ENCODE measurements at regions not wholly inside any gene's neighbourhood (a gene's known extent, or its start where the extent isn't known, plus 50 kb on each side); places are given as distances from the start of the nearest gene placed in this dataset.

DNA sequence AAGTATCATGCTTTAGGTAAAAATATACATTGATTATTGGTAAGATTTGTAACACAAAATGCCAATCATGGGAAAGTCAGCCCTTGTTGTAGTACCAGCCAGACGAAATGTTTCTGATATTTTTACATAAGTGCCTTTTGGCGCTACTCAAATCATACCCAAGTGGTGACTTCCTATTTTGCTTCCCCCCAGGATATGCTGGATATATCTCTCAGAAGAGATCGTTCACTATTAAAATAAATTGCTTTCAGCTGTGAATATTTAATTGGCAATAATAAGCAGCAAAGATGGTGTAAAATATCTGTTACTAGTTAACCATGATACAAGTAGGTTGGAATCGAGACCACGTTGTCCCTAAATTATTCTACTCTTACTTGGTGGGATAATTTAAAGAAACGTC is 909.2 kb upstream of the LRRN3 start:
- TF ChIP-seq, protein P1, sequence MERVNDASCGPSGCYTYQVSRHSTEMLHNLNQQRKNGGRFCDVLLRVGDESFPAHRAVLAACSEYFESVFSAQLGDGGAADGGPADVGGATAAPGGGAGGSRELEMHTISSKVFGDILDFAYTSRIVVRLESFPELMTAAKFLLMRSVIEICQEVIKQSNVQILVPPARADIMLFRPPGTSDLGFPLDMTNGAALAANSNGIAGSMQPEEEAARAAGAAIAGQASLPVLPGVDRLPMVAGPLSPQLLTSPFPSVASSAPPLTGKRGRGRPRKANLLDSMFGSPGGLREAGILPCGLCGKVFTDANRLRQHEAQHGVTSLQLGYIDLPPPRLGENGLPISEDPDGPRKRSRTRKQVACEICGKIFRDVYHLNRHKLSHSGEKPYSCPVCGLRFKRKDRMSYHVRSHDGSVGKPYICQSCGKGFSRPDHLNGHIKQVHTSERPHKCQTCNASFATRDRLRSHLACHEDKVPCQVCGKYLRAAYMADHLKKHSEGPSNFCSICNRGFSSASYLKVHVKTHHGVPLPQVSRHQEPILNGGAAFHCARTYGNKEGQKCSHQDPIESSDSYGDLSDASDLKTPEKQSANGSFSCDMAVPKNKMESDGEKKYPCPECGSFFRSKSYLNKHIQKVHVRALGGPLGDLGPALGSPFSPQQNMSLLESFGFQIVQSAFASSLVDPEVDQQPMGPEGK (CRISPR knock-in tag; IDR thresholded peaks at IDR 0.05; ENCODE audit: borderline replicate concordance), result no peak
- TF ChIP-seq ISL1 (CRISPR knock-in tag; IDR thresholded peaks at IDR 0.05) (no peak), ZNF8 (CRISPR knock-in tag; IDR thresholded peaks at IDR 0.05) (no peak), OSR1 (CRISPR knock-in tag; IDR thresholded peaks at IDR 0.05) (no peak), ZC3H10 (CRISPR knock-in tag; IDR thresholded peaks at IDR 0.05) (no peak), CSDC2 (CRISPR knock-in tag; IDR thresholded peaks at IDR 0.05) (no peak), RARB (CRISPR knock-in tag; IDR thresholded peaks at IDR 0.05) (no peak), ESRRG (CRISPR knock-in tag; IDR thresholded peaks at IDR 0.05) (no peak)
- TF ChIP-seq, protein P2, sequence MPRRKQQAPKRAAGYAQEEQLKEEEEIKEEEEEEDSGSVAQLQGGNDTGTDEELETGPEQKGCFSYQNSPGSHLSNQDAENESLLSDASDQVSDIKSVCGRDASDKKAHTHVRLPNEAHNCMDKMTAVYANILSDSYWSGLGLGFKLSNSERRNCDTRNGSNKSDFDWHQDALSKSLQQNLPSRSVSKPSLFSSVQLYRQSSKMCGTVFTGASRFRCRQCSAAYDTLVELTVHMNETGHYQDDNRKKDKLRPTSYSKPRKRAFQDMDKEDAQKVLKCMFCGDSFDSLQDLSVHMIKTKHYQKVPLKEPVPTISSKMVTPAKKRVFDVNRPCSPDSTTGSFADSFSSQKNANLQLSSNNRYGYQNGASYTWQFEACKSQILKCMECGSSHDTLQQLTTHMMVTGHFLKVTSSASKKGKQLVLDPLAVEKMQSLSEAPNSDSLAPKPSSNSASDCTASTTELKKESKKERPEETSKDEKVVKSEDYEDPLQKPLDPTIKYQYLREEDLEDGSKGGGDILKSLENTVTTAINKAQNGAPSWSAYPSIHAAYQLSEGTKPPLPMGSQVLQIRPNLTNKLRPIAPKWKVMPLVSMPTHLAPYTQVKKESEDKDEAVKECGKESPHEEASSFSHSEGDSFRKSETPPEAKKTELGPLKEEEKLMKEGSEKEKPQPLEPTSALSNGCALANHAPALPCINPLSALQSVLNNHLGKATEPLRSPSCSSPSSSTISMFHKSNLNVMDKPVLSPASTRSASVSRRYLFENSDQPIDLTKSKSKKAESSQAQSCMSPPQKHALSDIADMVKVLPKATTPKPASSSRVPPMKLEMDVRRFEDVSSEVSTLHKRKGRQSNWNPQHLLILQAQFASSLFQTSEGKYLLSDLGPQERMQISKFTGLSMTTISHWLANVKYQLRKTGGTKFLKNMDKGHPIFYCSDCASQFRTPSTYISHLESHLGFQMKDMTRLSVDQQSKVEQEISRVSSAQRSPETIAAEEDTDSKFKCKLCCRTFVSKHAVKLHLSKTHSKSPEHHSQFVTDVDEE (CRISPR knock-in tag; IDR thresholded peaks at IDR 0.05), result no peak
- TF ChIP-seq, protein P3, sequence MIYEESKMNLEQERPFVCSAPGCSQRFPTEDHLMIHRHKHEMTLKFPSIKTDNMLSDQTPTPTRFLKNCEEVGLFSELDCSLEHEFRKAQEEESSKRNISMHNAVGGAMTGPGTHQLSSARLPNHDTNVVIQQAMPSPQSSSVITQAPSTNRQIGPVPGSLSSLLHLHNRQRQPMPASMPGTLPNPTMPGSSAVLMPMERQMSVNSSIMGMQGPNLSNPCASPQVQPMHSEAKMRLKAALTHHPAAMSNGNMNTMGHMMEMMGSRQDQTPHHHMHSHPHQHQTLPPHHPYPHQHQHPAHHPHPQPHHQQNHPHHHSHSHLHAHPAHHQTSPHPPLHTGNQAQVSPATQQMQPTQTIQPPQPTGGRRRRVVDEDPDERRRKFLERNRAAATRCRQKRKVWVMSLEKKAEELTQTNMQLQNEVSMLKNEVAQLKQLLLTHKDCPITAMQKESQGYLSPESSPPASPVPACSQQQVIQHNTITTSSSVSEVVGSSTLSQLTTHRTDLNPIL (CRISPR knock-in tag; IDR thresholded peaks at IDR 0.05; ENCODE audit: low read depth), result no peak

Measured in SK-N-SH treated with all-trans-retinoic acid at 6 μM for 48 hours (cell line).